GM12878 (cell line): ENCODE measurements at regions not wholly inside any gene's neighbourhood (a gene's known extent, or its start where the extent isn't known, plus 50 kb on each side); places are given as distances from the start of the nearest gene placed in this dataset.

Source experiments
- ATAC-seq: fragments of 200-7000 bp; cut with Tn5 transposase; 3 replicates; pipeline ENCODE4 v1.9.1; 2020; ENCODE audit warnings: mild to moderate bottlenecking, moderate library complexity
- BruUV-seq: library from RNA; stranded (reverse); fragments of 400-500 nt; replicated peaks from 2 replicates; lab custom pipeline; 2021; lab: Mats Ljungman, UMichigan
- CTCF ChIA-PET: fragments of 300-600 bp; sonication (Branson Sonifier 250); formaldehyde crosslinking; extraction: SDS; loops from one replicate; lab custom pipeline; 2021; ENCODE audit warnings: inconsistent platforms; lab: Yijun Ruan, JAX
- POLR2A ChIA-PET: fragments of 350-600 bp; formaldehyde crosslinking; extraction: SDS; loops from one replicate; lab custom pipeline; 2021; ENCODE audit warnings: inconsistent platforms; lab: Charles Lee
- RAD21 ChIA-PET: fragments of 300-600 bp; sonication (Branson Sonifier 250); formaldehyde crosslinking; loops from one replicate; lab custom pipeline; 2023; ENCODE audit warnings: antibody characterized with exemption; ENCODE audit not compliant: unreplicated experiment; lab: Charles Lee
- SMC1A ChIA-PET: fragments of 300-600 bp; sonication (Branson Sonifier 250); formaldehyde crosslinking; loops from one replicate; lab custom pipeline; 2023; ENCODE audit not compliant: unreplicated experiment, uncharacterized antibody; lab: Charles Lee
- DNase-seq: peaks from one replicate; pipeline ENCODE4 v3.0.0-alpha.2; 2011; ENCODE audit warnings: low read depth, low spot score
- FAIRE-seq: peaks from 3 replicates; lab custom pipeline; 2011; peaks lifted over from hg19 to GRCh38; lab: Jason Lieb, UNC
- H2AFZ ChIP-seq: 2 replicates; pipeline ENCODE4 v1.6.0; 2011; ENCODE audit warnings: low read depth, low read length, control low read depth; ENCODE audit not compliant: control insufficient read depth
- H3K27ac ChIP-seq: 2 replicates; pipeline ENCODE4 v1.5.1; 2011; ENCODE audit warnings: control low read depth; ENCODE audit not compliant: control insufficient read depth, insufficient read depth
- H3K27me3 ChIP-seq, 2 experiments: replicated peaks in 1 of 2; 2 replicates each; pipeline versions ENCODE4 v1.6.0 to v1.6.1; 2011; ENCODE audit warnings: low read length in 1 of 2; ENCODE audit not compliant: control insufficient read depth in 2 of 2, insufficient read depth in 2 of 2
- H3K36me3 ChIP-seq, 2 experiments: 2 replicates each; pipeline ENCODE4 v1.5.1; 2011; ENCODE audit warnings: low read length in 1 of 2; ENCODE audit not compliant: control insufficient read depth in 2 of 2, insufficient read depth in 2 of 2
- H3K4me1 ChIP-seq: 2 replicates; pipeline ENCODE4 v1.6.1; 2011; ENCODE audit warnings: mild to moderate bottlenecking, low read length, moderate library complexity, mixed read lengths; ENCODE audit not compliant: control insufficient read depth, insufficient read depth
- H3K4me2 ChIP-seq: 2 replicates; pipeline ENCODE4 v1.6.0; 2011; ENCODE audit warnings: control low read depth; ENCODE audit not compliant: control insufficient read depth, insufficient read depth
- H3K4me3 ChIP-seq: fragments of 200-600 bp; sonication (generic); 2 replicates; pipeline ENCODE4 v1.5.1; 2016
- H3K79me2 ChIP-seq: 2 replicates; pipeline ENCODE4 v1.6.0; 2011; ENCODE audit warnings: low read length; ENCODE audit not compliant: control insufficient read depth, insufficient read depth
- H3K9ac ChIP-seq: 2 replicates; pipeline ENCODE4 v1.8.0; 2011; ENCODE audit warnings: low read length, control low read depth, mixed read lengths; ENCODE audit not compliant: control insufficient read depth, insufficient read depth
- H3K9me3 ChIP-seq: replicated peaks from 3 replicates; pipeline ENCODE4 v1.5.1; 2011; ENCODE audit warnings: mild to moderate bottlenecking, low read length; ENCODE audit not compliant: control insufficient read depth, insufficient read depth
- H4K20me1 ChIP-seq: 2 replicates; pipeline ENCODE4 v1.6.0; 2011; ENCODE audit not compliant: control insufficient read depth, insufficient read depth
- BMI1 ChIP-seq: fragments of 450-650 bp; IDR thresholded peaks from 2 replicates; pipeline ENCODE4 v1.6.1; 2016; ENCODE audit warnings: mild to moderate bottlenecking, moderate library complexity, borderline replicate concordance
- RELA ChIP-seq: fragments of 450-650 bp; IDR thresholded peaks from 2 replicates; pipeline ENCODE4 v1.8.0; 2014; ENCODE audit warnings: borderline replicate concordance; ENCODE audit not compliant: partially characterized antibody
- WGBS: methylation state at CpG from one replicate; pipeline ENCODE4 v1.1.6; 2016; ENCODE audit warnings: low lambda C conversion rate; ENCODE audit not compliant: insufficient replicate concordance, insufficient coverage; ENCODE audit errors: missing lambda C conversion rate; 5-methylcytosine and 5-hydroxymethylcytosine counted together
- in situ Hi-C: fragments of 300-500 bp; cut with MboI; formaldehyde crosslinking; loops from 9 replicates; pipeline ENCODE4 v1.14.3; 2018; ENCODE audit warnings: mixed read lengths
- intact Hi-C: fragments of 100-400 bp; cut with micrococcal nuclease; formaldehyde crosslinking; loops from one replicate; pipeline ENCODE4 v1.14.2; 2022; ENCODE audit not compliant: unreplicated experiment
- TF ChIP-seq, protein P1 (sequence below): fragments of 450-650 bp; IDR thresholded peaks from 2 replicates; pipeline ENCODE4 v1.6.1; 2017; ENCODE audit warnings: low read depth, mild to moderate bottlenecking, moderate library complexity
- TF ChIP-seq, protein P2 (sequence below), 3 experiments: IDR thresholded peaks in 2 of 3; conservative IDR thresholded peaks in 1 of 3; 2 replicates each; pipeline ENCODE4 v1.5.1; 2011; ENCODE audit warnings: low read depth in 3 of 3, low read length in 3 of 3, mild to moderate bottlenecking in 3 of 3, control low read depth in 2 of 3, moderate library complexity in 2 of 3, inconsistent platforms in 1 of 3, mixed read lengths in 1 of 3; ENCODE audit not compliant: control insufficient read depth in 2 of 3, insufficient read depth in 1 of 3; ENCODE audit errors: extremely low read depth in 1 of 3
- TF ChIP-seq, protein P3 (sequence below): IDR thresholded peaks from 2 replicates; pipeline ENCODE4 v1.6.1; 2012; ENCODE audit warnings: improper control_type of control experiment, low read depth, low read length; ENCODE audit not compliant: insufficient replicate concordance

GRCh38 chr1:14236097-14236496 is 362.4 kb upstream of the KAZN start:
- ATAC-seq, result no peak
- 0% methylated on average over 2 of the region's 2 CpGs for WGBS
- ChIA-PET CTCF (no interaction called here), POLR2A (no interaction called here), RAD21 (no interaction called here), SMC1A (interaction anchor here (1.3 kb wide), 1 partner anchor 13 kb away, joined by 4 read pairs; no protein-coding TSS in a partner anchor)
- intact Hi-C loops, result no loop called here
- no TSS peak for BruUV-seq
- H3K79me2 ChIP-seq, result no peaks in the 10 kb centered on the region
- no peak overlapping the region for H3K9ac ChIP-seq
- H3K27me3 ChIP-seq, result no peaks in the 10 kb centered on the region
- no peak for FAIRE-seq
- no peak for DNase-seq
- H3K27ac ChIP-seq, result no peak overlapping the region
- H3K36me3 ChIP-seq, result no peaks in the 10 kb centered on the region
- H2AFZ ChIP-seq, result no peak overlapping the region
- TF ChIP-seq BMI1, result no peak
- TF ChIP-seq, protein P1, sequence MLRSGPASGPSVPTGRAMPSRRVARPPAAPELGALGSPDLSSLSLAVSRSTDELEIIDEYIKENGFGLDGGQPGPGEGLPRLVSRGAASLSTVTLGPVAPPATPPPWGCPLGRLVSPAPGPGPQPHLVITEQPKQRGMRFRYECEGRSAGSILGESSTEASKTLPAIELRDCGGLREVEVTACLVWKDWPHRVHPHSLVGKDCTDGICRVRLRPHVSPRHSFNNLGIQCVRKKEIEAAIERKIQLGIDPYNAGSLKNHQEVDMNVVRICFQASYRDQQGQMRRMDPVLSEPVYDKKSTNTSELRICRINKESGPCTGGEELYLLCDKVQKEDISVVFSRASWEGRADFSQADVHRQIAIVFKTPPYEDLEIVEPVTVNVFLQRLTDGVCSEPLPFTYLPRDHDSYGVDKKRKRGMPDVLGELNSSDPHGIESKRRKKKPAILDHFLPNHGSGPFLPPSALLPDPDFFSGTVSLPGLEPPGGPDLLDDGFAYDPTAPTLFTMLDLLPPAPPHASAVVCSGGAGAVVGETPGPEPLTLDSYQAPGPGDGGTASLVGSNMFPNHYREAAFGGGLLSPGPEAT, result no peak
- H3K9me3 ChIP-seq, result no peaks in the 10 kb centered on the region
- no peak overlapping the region for H3K4me2 ChIP-seq
- in situ Hi-C loops, result no loop called here
- no peaks in the 10 kb centered on the region for H4K20me1 ChIP-seq
- H3K4me1 ChIP-seq, result no peaks in the 10 kb centered on the region
- H3K4me3 ChIP-seq, result no peak overlapping the region

GRCh38 chr1:14238472-14239307 is 359.8 kb upstream of the KAZN start:
- ChIA-PET RAD21 (no interaction called here), CTCF (no interaction called here), POLR2A (no interaction called here), SMC1A (no interaction called here)
- ATAC-seq, result no peak
- Histone ChIP-seq H3K4me1 (no peaks in the 10 kb centered on the region), H3K9me3 (no peaks in the 10 kb centered on the region), H2AFZ (no peak overlapping the region), H3K79me2 (no peaks in the 10 kb centered on the region), H3K9ac (no peak overlapping the region), H3K27ac (no peak overlapping the region), H4K20me1 (no peaks in the 10 kb centered on the region), H3K27me3 (no peaks in the 10 kb centered on the region), H3K4me3 (no peak overlapping the region), H3K36me3 (no peaks in the 10 kb centered on the region), H3K4me2 (no peak overlapping the region)
- in situ Hi-C loops, result no loop called here
- no peak for DNase-seq
- intact Hi-C loops, result no loop called here
- no TSS peak for BruUV-seq
- WGBS, result 27% methylated on average over 9 of the region's 9 CpGs
- no peak for FAIRE-seq
- TF ChIP-seq, protein P2, sequence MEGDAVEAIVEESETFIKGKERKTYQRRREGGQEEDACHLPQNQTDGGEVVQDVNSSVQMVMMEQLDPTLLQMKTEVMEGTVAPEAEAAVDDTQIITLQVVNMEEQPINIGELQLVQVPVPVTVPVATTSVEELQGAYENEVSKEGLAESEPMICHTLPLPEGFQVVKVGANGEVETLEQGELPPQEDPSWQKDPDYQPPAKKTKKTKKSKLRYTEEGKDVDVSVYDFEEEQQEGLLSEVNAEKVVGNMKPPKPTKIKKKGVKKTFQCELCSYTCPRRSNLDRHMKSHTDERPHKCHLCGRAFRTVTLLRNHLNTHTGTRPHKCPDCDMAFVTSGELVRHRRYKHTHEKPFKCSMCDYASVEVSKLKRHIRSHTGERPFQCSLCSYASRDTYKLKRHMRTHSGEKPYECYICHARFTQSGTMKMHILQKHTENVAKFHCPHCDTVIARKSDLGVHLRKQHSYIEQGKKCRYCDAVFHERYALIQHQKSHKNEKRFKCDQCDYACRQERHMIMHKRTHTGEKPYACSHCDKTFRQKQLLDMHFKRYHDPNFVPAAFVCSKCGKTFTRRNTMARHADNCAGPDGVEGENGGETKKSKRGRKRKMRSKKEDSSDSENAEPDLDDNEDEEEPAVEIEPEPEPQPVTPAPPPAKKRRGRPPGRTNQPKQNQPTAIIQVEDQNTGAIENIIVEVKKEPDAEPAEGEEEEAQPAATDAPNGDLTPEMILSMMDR (IDR thresholded peaks at IDR 0.05 in 2 of 3, conservative IDR thresholded peaks at IDR 0.05 in 1 of 3; ENCODE audit: control insufficient read depth in 2 of 3, extremely low read depth in 1 of 3, insufficient read depth in 1 of 3, low read depth in 3 of 3, low read length in 3 of 3), result no peak
- TF ChIP-seq, protein P3, sequence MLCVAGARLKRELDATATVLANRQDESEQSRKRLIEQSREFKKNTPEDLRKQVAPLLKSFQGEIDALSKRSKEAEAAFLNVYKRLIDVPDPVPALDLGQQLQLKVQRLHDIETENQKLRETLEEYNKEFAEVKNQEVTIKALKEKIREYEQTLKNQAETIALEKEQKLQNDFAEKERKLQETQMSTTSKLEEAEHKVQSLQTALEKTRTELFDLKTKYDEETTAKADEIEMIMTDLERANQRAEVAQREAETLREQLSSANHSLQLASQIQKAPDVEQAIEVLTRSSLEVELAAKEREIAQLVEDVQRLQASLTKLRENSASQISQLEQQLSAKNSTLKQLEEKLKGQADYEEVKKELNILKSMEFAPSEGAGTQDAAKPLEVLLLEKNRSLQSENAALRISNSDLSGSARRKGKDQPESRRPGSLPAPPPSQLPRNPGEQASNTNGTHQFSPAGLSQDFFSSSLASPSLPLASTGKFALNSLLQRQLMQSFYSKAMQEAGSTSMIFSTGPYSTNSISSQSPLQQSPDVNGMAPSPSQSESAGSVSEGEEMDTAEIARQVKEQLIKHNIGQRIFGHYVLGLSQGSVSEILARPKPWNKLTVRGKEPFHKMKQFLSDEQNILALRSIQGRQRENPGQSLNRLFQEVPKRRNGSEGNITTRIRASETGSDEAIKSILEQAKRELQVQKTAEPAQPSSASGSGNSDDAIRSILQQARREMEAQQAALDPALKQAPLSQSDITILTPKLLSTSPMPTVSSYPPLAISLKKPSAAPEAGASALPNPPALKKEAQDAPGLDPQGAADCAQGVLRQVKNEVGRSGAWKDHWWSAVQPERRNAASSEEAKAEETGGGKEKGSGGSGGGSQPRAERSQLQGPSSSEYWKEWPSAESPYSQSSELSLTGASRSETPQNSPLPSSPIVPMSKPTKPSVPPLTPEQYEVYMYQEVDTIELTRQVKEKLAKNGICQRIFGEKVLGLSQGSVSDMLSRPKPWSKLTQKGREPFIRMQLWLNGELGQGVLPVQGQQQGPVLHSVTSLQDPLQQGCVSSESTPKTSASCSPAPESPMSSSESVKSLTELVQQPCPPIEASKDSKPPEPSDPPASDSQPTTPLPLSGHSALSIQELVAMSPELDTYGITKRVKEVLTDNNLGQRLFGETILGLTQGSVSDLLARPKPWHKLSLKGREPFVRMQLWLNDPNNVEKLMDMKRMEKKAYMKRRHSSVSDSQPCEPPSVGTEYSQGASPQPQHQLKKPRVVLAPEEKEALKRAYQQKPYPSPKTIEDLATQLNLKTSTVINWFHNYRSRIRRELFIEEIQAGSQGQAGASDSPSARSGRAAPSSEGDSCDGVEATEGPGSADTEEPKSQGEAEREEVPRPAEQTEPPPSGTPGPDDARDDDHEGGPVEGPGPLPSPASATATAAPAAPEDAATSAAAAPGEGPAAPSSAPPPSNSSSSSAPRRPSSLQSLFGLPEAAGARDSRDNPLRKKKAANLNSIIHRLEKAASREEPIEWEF, result no peak
- no peak for TF ChIP-seq RELA
